Hindlimb muscle (tissue), 1 donor: ENCODE measurements at regions not wholly inside any gene's neighbourhood (a gene's known extent, or its start where the extent isn't known, plus 50 kb on each side); places are given as distances from the start of the nearest gene placed in this dataset.

ENCODE experiments used
- DNase-seq: peaks from one replicate; pipeline ENCODE4 v3.0.0-alpha.2; 2013

- no peak for DNase-seq
Observed at GRCh38 chr1:80869299-80869698, 931.4 kb upstream of the ADGRL2 start.

GRCh38 chr1:80847904-80848303 lies 952.8 kb upstream of the ADGRL2 start:
- no peak for DNase-seq

- DNase-seq, result no peak
Observed at GRCh38 chr1:80846966-80847365, 953.8 kb upstream of the ADGRL2 start.

- no peak for DNase-seq
Observed at GRCh38 chr1:80842796-80843195, 957.9 kb upstream of the ADGRL2 start.

- no peak for DNase-seq
Observed at GRCh38 chr1:80841261-80841660, 959.5 kb upstream of the ADGRL2 start.

- no peak for DNase-seq
Observed at GRCh38 chr1:80837066-80837465, 963.7 kb upstream of the ADGRL2 start.

- no peak for DNase-seq
Observed at GRCh38 chr1:80836505-80836904, 964.2 kb upstream of the ADGRL2 start.

- no peak for DNase-seq
Observed at GRCh38 chr1:80827666-80828065, 973.1 kb upstream of the ADGRL2 start.

GRCh38 chr1:80825067-80825466 lies 975.7 kb upstream of the ADGRL2 start:
- DNase-seq, result no peak

- no peak for DNase-seq
Observed at GRCh38 chr1:80818211-80818610, 982.5 kb upstream of the ADGRL2 start.

GRCh38 chr1:80807981-80808380 lies 992.8 kb upstream of the ADGRL2 start:
- DNase-seq, result no peak

GRCh38 chr1:80806431-80806830 lies 994.3 kb upstream of the ADGRL2 start:
- DNase-seq, result no peak

GRCh38 chr1:80801695-80802094 lies 999.0 kb upstream of the ADGRL2 start:
- no peak for DNase-seq

- DNase-seq, result no peak
Observed at GRCh38 chr1:80799457-80799856, 1001.3 kb upstream of the ADGRL2 start.

GRCh38 chr1:80779275-80779674 lies 1021.5 kb upstream of the ADGRL2 start:
- DNase-seq, result no peak

- DNase-seq, result no peak
Observed at GRCh38 chr1:80778094-80778840, 1022.5 kb upstream of the ADGRL2 start.

- no peak for DNase-seq
Observed at GRCh38 chr1:80776266-80776665, 1024.5 kb upstream of the ADGRL2 start.

GRCh38 chr1:80769208-80769750 lies 1031.5 kb upstream of the ADGRL2 start:
- DNase-seq, result no peak

- DNase-seq, result no peak
Observed at GRCh38 chr1:80767711-80768110, 1033.0 kb upstream of the ADGRL2 start.

- DNase-seq, result no peak
Observed at GRCh38 chr1:80759354-80759753, 1041.4 kb upstream of the ADGRL2 start.

- no peak for DNase-seq
Observed at GRCh38 chr1:80755944-80756343, 1044.8 kb upstream of the ADGRL2 start.

- no peak for DNase-seq
Observed at GRCh38 chr1:80751204-80751603, 1049.5 kb upstream of the ADGRL2 start.

GRCh38 chr1:80731241-80731894 lies 1069.4 kb upstream of the ADGRL2 start:
- DNase-seq, result no peak

- no peak for DNase-seq
Observed at GRCh38 chr1:80722611-80723010, 1078.1 kb upstream of the ADGRL2 start.
